ENCODE measurements at regions not wholly inside any gene's neighbourhood (a gene's known extent, or its start where the extent isn't known, plus 50 kb on each side); places are given as distances from the start of the nearest gene placed in this dataset.

DNA sequence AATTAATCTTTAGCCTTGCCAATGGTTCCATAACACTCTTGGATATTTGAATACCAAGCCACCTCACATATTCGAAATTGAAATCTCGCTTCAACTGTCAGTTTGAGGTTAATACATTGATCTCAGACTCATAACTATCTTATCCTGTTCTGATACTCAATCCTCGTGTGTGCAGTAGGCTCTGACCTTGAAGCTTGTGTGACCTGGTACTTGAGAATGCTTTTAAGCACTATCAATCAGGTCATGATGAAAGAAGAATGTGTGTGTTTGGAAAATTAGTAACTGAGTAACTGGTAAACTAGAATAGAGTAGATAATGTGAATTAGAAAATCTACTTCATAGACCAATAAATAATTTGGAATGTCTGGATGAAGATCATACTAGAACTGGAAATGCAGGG lies 1266.7 kb downstream of the MAT2B start:
- H4K20me1 ChIP-seq, result no peaks in the 10 kb centered on the region
- H3K27ac ChIP-seq, result no peak overlapping the region
- no peak overlapping the region for H3K4me2 ChIP-seq
- TF ChIP-seq Cebpa-rat (IDR thresholded peaks at IDR 0.05), result no peak
- no peaks in the 10 kb centered on the region for H3K9me3 ChIP-seq
- no peak overlapping the region for H3K4me3 ChIP-seq
- H3K36me3 ChIP-seq, result no peaks in the 10 kb centered on the region
- H3K27me3 ChIP-seq, result no peaks in the 10 kb centered on the region
- H3K9ac ChIP-seq, result no peak overlapping the region
- H3K4me1 ChIP-seq, result no peaks in the 10 kb centered on the region

DNA sequence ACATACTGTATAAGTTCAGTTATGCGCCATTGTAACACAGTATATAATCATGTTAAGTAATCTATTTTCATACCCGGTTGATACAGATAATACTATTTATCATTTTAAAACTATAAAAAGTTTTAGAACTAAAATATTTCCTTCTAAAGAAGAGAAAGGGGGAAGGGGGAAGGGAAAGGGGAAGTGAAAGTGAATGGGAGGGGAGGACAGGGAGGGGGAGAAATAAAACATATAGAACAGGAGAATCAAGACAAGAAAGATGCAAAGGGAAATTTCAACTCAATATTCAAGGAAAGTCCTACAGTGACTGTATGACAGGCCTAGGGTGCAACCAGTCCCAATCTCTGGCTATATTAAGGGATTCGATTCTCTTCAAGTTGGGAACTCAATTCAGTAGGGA lies 1278.8 kb downstream of the MAT2B start:
- no peaks in the 10 kb centered on the region for H3K9me3 ChIP-seq
- no peak for TF ChIP-seq Cebpa-rat (IDR thresholded peaks at IDR 0.05)
- H3K27ac ChIP-seq, result no peak overlapping the region
- no peak overlapping the region for H3K9ac ChIP-seq
- no peaks in the 10 kb centered on the region for H3K36me3 ChIP-seq
- 0 out of 2 replicates have a peak, but pooled peaks cover 4% of the 10 kb centered on the region for H3K4me1 ChIP-seq
- H3K4me2 ChIP-seq, result no peak overlapping the region
- no peak overlapping the region for H3K4me3 ChIP-seq
- H4K20me1 ChIP-seq, result no peaks in the 10 kb centered on the region
- H3K27me3 ChIP-seq, result no peaks in the 10 kb centered on the region

DNA sequence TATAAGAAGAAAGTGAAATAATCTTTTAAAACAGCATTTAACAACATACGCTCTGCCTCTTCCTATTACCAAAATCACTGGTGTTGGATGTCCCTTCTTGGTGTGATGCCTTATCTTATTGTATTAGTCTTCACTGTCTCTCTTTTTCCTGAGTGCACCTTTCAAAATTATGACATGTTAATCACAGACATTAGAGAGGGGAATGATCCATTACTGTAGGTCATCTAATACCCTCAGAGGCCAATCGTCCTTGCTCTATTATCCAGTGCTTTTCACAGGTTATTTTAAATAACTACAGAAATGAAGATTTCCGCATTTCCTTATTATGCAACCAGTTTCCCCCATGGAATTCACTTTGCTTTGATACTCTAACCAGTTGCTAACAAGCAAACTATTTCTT lies 1292.7 kb downstream of the MAT2B start:
- H3K36me3 ChIP-seq, result no peaks in the 10 kb centered on the region
- no peak overlapping the region for H3K4me2 ChIP-seq
- no peaks in the 10 kb centered on the region for H3K4me1 ChIP-seq
- H3K27ac ChIP-seq, result no peak overlapping the region
- H3K9ac ChIP-seq, result no peak overlapping the region
- no peaks in the 10 kb centered on the region for H4K20me1 ChIP-seq
- H3K9me3 ChIP-seq, result peaks cover 24% of the 10 kb centered on the region
- H3K4me3 ChIP-seq, result no peak overlapping the region
- TF ChIP-seq Cebpa-rat (IDR thresholded peaks at IDR 0.05), result no peak
- H3K27me3 ChIP-seq, result no peaks in the 10 kb centered on the region

DNA sequence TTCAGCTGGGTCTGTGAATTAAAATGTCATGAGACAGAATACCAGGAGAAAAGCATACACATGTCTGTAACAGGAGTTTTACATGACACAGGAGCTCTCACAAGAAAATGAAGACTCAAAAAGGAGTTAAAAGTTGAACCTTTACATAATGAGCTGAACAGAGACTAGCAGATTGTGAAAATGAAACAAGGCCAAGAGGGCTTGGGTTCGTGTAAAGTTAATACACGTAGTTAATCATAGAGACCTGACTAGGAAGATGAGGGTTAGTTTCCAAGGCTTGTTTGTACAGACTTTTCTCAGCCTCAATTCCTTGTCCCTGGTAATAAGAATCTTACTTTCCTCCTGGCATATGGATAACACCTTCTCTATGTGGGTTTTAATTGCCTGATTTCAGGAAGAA lies 1294.0 kb downstream of the MAT2B start:
- Histone ChIP-seq H3K27ac (no peak overlapping the region), H3K9ac (no peak overlapping the region), H3K36me3 (no peaks in the 10 kb centered on the region), H3K4me2 (no peak overlapping the region), H3K4me1 (no peaks in the 10 kb centered on the region), H3K4me3 (no peak overlapping the region), H4K20me1 (no peaks in the 10 kb centered on the region), H3K9me3 (peaks cover 24% of the 10 kb centered on the region), H3K27me3 (no peaks in the 10 kb centered on the region)
- no peak for TF ChIP-seq Cebpa-rat (IDR thresholded peaks at IDR 0.05)

DNA sequence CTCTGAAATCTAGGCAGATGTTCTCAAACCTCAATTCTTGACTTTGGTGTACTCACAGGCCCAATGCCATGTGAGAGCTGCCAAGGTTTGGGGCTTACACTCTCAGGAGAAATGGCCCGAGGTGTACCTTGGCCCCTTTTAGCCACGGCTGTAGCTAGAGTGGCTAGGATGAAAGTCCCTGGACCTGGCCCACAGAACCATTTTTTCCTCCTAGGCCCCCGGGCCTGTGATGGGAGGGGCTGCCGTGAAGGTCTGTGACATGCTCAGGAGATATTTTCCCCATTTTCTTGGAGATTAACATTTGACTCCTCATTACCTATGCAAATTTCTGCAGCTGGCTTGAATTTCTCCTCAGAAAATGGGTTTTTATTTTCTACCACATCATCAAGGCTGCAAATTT lies 1296.5 kb downstream of the MAT2B start:
- Histone ChIP-seq H3K9me3 (peaks cover 24% of the 10 kb centered on the region), H3K4me3 (no peak overlapping the region), H3K27me3 (no peaks in the 10 kb centered on the region), H3K27ac (no peak overlapping the region), H3K36me3 (no peaks in the 10 kb centered on the region), H4K20me1 (no peaks in the 10 kb centered on the region), H3K4me2 (no peak overlapping the region), H3K4me1 (no peaks in the 10 kb centered on the region), H3K9ac (no peak overlapping the region)
- TF ChIP-seq Cebpa-rat (IDR thresholded peaks at IDR 0.05), result no peak

DNA sequence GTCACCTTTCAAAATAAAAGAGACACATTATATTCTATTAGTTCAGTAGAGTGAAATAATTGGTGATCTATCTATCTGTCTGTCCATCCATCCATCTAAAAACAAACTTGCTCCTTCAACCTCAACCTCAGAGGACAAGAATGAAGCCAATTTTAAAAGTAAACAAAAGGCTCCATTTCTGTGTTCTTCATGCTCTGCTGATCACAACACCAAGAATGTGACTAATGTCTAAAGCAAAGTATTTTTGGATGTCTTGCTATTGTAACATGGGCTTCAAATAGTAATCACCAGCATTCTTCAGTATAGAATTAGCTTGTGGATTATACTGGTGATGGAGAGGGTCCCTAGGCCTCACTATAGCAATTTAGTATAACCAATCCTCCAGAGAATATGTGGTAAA lies 1304.4 kb downstream of the MAT2B start:
- Histone ChIP-seq H3K27me3 (no peaks in the 10 kb centered on the region), H3K4me1 (peaks cover 11% of the 10 kb centered on the region), H3K4me2 (peak overlapping the region; percentile 31), H3K9me3 (no peaks in the 10 kb centered on the region), H3K36me3 (no peaks in the 10 kb centered on the region), H3K9ac (no peak overlapping the region), H3K27ac (no peak overlapping the region), H4K20me1 (no peaks in the 10 kb centered on the region), H3K4me3 (no peak overlapping the region)
- TF ChIP-seq Cebpa-rat (IDR thresholded peaks at IDR 0.05), result no peak

DNA sequence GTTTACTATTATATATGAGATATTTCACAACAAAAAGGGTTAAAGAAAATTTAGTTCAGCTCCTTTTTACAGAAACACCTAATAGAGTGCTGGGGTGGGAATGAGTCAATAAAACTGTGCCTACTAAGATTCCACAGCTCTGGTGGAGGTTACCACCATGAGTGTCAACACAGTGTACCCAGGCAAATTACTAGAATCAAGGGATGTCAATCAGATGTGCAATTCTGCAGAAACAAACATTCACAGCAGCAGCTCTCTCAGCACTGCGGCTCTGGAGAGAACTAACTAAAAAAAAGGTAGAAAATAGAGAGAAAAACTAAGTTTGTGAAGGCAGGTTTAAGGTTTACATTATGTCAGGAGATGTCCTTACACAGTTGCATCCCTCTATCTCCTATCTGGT lies 1313.0 kb downstream of the MAT2B start:
- Histone ChIP-seq H3K36me3 (no peaks in the 10 kb centered on the region), H3K27me3 (no peaks in the 10 kb centered on the region), H3K9me3 (no peaks in the 10 kb centered on the region), H3K4me3 (no peak overlapping the region), H3K4me1 (no peaks in the 10 kb centered on the region), H3K27ac (no peak overlapping the region), H4K20me1 (no peaks in the 10 kb centered on the region), H3K4me2 (no peak overlapping the region), H3K9ac (no peak overlapping the region)
- TF ChIP-seq Cebpa-rat (IDR thresholded peaks at IDR 0.05), result no peak

DNA sequence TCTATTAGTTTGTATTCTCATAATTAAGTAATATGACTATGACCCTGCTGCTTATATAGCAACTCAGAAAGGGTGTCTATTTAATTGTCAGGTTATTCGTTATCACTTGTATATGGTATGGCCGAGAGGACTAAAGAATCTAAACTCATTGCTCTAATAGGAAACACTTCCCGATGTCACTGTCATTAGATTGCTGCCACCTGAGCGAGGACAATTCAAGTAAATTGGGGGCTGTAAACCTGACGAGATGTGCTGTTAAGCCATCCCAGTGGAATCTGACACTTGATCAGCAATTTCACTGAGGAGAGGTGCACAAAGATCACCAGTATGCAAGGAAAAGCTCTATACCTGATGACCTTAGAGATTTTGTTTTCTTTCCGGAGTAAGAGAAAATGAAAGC lies 1319.3 kb downstream of the MAT2B start:
- H3K36me3 ChIP-seq, result no peaks in the 10 kb centered on the region
- H4K20me1 ChIP-seq, result no peaks in the 10 kb centered on the region
- H3K27me3 ChIP-seq, result no peaks in the 10 kb centered on the region
- H3K9ac ChIP-seq, result no peak overlapping the region
- H3K4me1 ChIP-seq, result no peaks in the 10 kb centered on the region
- H3K27ac ChIP-seq, result no peak overlapping the region
- H3K4me2 ChIP-seq, result no peak overlapping the region
- no peaks in the 10 kb centered on the region for H3K9me3 ChIP-seq
- no peak overlapping the region for H3K4me3 ChIP-seq
- no peak for TF ChIP-seq Cebpa-rat (IDR thresholded peaks at IDR 0.05)

DNA sequence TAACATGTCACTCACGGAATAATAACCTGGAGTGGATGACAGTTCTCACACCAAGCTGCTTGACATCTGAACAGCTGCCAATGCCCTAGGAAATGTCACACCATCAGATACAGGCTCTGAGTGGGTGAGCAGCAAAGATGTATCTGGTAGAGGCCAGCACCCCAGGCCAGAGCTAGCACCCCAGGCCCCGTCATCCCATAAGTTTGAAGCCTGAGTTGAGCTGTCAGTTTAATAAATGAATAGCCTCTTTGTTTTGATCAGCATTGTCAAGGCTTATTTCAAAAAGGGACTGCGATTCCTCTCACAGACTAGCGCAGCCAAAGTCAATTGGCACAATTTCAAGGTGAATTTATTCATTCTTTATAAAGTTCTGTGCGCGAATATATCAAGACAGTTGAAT lies 1327.1 kb downstream of the MAT2B start:
- no peak overlapping the region for H3K27ac ChIP-seq
- H4K20me1 ChIP-seq, result no peaks in the 10 kb centered on the region
- H3K4me2 ChIP-seq, result no peak overlapping the region
- no peaks in the 10 kb centered on the region for H3K36me3 ChIP-seq
- no peaks in the 10 kb centered on the region for H3K27me3 ChIP-seq
- TF ChIP-seq Cebpa-rat (IDR thresholded peaks at IDR 0.05), result no peak
- no peaks in the 10 kb centered on the region for H3K9me3 ChIP-seq
- no peak overlapping the region for H3K4me3 ChIP-seq
- no peaks in the 10 kb centered on the region for H3K4me1 ChIP-seq
- H3K9ac ChIP-seq, result no peak overlapping the region

DNA sequence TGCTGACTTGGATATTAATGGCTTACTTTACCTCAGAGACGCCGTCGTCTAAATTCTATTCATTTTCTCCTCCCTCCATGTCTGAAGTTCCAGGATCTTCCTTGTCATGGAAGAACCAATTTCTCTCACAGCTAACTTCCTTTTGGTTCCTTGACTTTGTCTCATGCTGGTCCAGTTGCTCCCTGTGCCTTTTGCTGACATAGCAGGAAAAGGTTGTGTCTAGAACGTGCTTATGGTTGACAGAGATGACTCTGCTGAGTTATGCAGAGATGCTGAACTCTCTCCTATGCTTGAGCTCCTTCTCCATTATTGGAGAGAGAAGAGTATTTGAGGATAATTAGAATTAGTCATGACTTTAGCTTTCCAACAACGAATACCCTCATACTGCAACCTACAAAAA lies 1338.9 kb downstream of the MAT2B start:
- no peak overlapping the region for H3K9ac ChIP-seq
- no peaks in the 10 kb centered on the region for H3K27me3 ChIP-seq
- H3K27ac ChIP-seq, result no peak overlapping the region
- no peaks in the 10 kb centered on the region for H3K36me3 ChIP-seq
- H3K4me3 ChIP-seq, result no peak overlapping the region
- no peaks in the 10 kb centered on the region for H3K9me3 ChIP-seq
- H3K4me1 ChIP-seq, result no peaks in the 10 kb centered on the region
- H4K20me1 ChIP-seq, result no peaks in the 10 kb centered on the region
- H3K4me2 ChIP-seq, result no peak overlapping the region
- TF ChIP-seq Cebpa-rat (IDR thresholded peaks at IDR 0.05), result no peak

DNA sequence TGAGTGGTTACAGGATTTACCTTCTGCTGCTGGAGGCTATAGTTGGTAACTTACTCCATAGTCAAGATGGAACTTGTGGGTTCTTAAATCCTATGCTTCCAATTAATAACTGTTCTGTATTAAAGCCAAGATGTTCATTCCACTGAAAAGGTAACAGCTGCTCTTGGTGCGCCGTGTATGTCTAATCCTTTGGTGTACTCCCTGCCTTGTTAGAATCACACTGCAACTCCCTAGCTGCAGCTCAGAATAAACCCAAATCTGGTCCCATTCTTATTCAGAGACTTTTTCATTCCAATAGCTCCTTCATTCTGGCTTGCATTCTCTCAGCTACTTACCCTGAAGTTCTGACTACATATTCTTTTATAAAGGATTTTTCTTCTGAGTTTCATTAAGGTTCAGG lies 1355.5 kb downstream of the MAT2B start:
- no peak overlapping the region for H3K4me2 ChIP-seq
- H3K9me3 ChIP-seq, result no peaks in the 10 kb centered on the region
- H3K9ac ChIP-seq, result no peak overlapping the region
- no peaks in the 10 kb centered on the region for H4K20me1 ChIP-seq
- H3K36me3 ChIP-seq, result no peaks in the 10 kb centered on the region
- no peaks in the 10 kb centered on the region for H3K27me3 ChIP-seq
- no peak overlapping the region for H3K4me3 ChIP-seq
- H3K27ac ChIP-seq, result no peak overlapping the region
- H3K4me1 ChIP-seq, result no peaks in the 10 kb centered on the region
- TF ChIP-seq Cebpa-rat (IDR thresholded peaks at IDR 0.05), result no peak
